ENCODE measurements at regions not wholly inside any gene's neighbourhood (a gene's known extent, or its start where the extent isn't known, plus 50 kb on each side); places are given as distances from the start of the nearest gene placed in this dataset.
"Not testable (repeated sequence)": the region's sequence is repeated elsewhere in the genome, so short reads cannot be mapped to it uniquely, and the experiment has no call there.

DNA sequence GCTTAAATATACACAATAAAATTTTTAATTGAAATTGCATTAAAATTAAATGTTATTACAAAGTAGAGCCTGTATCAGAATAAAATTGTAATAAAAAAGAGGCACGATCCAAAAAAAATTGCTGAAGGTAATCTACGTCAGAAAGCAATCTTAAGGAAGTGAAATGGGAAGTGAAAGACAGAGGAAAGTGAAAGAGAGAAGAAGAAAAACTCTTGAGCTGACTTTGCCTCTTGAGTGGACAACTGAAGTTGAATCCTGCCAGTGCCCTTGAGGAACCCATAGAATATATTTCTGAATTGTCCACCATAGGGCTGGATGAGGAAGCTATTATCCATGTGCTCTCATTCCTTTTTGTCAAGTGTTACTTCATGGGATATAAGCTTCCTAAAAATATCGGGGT lies 285.1 kb upstream of the STAC start:
- DNase-seq, result no peak

DNA sequence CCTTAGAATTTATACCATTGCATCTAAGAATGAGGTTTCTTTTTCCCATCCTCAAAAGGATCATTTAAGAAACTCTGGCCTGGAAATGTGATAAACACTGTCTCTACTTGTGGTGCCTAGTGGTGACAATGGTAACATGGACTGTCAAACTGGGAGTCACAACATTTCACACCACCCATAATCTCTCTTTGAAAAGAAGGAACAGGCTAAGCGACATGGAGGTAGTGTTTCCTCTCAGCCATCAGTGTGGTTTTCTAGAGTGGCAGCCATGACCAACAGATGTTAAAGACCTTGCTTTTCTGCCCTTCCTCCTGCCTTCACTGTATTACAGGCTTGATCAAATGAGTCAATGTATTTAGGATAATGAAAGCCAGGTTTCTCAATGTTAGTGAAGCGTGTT lies 283.1 kb upstream of the STAC start:
- DNase-seq, result no peak

DNA sequence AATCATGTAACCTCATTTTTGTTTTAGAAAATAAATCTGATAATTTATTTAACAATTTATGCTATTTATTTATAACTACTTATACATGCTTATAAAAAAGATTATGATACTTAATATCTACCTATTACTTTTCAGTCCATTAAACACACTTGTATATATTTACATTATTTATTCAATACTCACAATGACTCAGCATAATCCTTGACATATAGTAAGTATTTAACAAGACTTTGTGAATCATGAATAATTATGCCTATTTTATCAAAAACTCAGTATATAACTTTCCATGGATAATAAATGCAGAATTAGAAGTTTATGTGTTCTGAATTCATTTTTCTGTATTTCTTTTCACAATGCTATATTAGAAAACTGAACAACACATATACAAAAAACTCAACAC lies 266.0 kb upstream of the STAC start:
- no peak for DNase-seq

DNA sequence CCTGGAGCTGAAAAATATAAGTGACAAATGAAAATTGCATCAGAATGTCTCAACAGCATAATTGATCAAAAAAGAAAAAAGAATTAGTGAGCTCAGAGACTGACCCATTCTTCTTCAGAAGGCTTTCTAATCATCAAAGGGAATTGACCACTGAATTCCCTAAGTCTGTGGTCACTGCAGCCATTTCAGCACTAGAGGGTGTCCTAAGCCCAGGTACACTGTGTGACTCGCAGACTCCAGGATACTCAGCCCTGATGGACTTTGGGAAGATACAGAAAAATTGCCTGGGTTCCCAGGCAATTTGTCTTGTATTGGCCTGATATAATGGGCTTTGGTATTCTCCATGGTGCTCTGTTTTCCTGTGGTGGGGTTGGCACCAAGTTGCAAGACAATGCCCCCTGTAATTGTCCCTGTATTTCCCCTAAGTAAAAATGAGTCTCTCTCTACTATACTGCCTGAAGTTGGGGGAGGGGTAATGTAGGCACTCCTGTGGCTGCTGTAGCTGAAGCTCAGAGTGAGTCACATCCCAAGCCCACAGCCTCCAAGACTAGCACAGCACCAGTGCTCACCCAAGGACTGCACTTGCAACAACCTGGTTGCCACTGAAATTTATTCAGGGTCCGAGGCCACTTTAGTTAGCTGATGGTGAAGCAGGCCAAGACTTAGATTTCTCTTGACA lies 256.0 kb upstream of the STAC start:
- peak; percentile 72 for DNase-seq

DNA sequence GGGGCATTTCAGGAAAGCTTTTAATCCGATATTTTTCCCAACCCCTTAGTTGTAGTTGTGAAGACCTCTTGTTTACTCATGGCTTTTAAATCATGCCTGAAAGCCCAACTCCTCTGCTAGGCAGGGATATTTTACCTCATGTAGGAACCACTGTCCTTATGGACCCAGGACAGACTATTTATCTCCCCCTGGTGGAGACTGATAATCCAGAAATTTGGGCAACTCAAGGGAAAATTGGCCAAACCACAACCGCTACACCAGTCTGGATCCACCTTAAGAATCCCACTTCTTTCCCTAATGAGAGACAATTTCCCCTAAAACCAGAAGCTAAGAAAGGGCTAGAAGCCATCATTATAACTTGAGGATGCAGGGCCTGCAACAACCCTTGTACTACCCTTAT lies 248.1 kb upstream of the STAC start:
- no peak for DNase-seq

DNA sequence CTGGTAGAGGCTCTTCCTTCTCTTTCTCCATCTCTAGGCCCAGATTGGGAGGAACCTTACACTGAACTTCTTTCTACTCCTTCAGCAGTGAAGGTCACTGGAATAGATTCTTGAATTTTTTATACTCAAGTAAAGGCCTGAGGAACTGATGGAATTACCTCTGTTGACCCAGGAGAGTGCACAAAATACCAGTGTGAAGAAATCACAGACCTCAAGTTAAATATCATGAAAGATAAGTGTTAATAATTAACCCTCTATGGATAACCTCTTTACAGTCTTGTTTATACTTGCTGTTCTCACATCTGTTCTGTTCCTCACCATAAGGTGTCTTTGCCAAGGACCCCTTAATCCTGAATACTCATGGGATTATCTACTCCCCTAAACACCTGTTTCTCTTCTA lies 244.4 kb upstream of the STAC start:
- peak; percentile 76 for DNase-seq

DNA sequence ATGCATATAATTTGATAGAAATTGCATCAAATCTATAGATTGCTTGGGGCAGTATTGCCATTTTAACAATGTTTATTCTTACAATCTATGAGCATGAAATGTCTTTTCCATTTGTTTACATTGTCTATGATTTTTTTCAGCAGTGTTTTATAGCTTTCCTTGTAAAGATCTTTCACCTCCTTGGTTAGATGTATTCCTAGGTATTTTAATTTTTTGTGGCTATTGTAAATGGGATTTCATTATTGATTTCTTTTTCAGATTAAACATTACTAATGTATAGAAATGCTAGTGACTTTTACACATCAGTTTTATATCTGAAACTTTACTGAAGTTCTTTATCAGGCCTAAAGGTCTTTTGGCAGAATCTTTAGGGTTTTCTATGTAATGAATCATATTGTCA lies 237.6 kb upstream of the STAC start:
- no peak for DNase-seq

DNA sequence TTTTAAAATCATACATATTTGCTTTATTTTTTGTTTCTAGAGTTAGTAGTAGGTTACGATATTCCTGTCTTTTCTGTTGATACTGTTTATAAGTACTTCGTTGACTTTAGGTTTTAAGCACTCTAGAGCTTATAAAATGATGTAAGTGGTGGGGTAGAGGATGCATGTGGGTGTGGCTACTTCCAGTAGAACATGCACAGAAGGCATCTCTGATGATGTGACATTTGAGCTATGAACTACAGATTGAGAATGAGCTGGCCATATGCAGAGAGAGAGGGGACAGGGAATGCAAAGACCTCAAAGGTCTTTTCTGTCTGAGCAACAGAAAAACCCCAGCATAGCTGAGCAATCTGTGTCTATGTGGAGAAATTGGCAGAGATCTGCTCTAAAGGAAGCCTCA lies 233.9 kb upstream of the STAC start:
- DNase-seq, result peak; percentile 8

DNA sequence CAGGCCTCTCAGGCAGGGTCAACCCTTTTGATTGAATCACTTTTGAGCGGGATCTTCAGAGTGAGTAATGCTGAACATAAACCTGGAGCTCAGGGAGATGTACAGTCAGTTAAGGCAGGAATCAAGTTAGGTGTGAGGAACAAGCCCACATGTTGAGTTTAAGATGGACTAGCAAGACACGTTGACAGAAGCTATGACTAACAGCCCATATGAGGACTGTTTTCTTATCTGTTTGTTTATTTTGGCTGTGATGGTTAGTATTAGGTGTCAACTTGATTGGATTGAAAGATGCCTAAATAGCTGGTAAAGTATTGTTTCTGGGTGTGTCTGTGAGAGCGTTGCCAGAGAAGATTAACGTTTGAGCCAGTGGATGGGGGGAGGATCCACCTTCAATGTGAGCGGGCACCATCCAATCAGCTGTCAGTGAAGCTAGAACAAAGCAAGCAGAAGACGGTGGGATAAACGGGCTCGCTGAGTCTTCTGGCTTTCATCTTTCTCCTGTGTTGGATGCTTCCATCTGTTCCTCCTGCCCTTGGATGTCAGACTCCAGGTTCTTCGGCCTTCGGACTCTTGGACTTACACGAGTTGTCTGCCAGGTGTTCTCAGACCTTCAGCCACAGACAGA lies 232.3 kb upstream of the STAC start:
- DNase-seq, result no peak

DNA sequence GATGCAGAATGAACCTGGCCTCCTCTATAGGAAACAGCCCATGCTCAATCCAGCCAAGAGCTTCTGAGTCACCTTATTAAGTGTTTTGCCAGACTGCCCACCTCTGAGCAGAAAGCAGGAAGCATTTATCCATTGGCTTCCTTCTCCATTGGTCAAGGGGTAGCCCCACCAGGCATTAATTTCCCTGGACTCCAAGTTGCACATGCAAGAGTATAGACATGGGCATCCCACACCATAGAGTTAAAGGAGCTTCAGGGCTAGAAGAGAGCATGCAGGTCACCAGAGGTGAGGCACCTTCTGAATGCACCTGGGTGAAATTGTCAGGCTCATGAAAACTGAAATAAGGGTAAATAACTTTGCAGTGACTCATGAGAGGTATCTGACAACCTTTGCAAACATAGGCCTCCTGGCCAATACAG lies 230.8 kb upstream of the STAC start:
- DNase-seq, result no peak

DNA sequence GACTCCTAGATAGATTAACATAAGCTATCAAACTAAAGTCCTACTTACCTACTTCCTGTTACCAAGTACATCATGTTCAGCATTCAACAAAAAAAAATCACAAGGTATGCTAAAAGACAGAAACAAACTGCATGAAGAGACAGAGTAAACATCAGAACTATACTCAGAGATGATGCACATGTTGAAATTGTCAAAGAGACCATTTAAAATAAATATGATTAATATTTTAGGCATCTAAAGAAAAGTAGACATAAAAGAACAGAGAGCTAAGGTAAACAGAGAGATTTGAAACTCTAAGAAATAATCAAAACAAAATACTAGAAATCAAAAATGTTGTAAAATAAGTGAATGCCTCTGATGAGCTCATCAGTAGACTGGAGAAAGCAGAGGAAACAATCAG lies 224.8 kb upstream of the STAC start:
- no peak for DNase-seq

DNA sequence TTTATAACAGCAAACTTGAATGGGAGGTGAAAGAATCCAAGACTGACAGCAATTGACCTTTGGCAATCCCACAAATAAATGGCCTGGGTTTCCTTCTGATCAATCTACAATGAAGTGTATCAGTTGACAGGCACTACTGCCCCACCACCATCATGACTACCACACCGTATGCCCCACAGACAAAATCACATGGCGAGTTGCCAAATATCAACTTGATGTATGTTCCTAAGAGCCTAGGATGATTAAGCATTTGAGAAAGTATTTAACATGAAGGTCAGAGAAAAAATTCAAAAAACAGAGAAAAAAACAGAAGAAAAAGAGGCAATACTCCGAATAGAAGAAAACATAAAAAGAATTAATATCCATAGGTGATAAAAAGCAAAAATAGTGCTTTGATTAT lies 215.9 kb upstream of the STAC start:
- DNase-seq, result peak; percentile 70

DNA sequence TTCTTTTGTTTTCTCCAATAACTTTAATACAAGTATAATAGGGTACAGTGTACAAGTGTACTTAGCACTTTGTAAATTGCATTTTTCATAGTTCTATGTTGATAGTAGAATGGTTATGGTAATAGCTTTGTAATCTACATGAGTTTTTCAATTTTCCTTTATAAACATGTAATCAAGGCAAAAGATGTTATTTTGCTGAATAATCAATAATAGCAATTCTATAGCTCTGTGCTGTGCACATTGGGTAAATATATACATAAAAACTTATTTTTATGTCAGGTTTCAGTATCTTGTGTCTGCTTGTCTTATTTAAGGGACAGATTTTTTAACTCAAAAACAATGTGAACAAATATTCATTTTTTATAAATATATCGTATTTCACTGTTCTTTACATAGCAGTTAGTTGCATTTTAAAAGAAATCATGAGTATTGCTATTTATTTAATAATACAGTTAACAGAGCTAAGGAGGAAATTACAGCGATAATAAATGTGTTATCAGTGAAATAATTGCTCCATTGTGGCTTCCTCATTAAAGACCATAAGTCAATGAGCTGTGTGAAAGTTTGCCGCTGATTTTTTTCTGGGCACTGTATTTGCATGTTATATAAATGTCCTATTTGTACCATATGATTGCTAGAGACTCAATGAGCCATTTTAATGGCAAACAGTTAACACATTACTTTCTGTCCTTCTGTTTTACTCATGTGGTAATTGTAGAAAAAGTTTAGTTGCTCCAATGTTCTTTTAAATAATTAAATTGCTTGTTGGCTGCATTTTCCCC lies 214.6 kb upstream of the STAC start:
- no peak for DNase-seq

DNA sequence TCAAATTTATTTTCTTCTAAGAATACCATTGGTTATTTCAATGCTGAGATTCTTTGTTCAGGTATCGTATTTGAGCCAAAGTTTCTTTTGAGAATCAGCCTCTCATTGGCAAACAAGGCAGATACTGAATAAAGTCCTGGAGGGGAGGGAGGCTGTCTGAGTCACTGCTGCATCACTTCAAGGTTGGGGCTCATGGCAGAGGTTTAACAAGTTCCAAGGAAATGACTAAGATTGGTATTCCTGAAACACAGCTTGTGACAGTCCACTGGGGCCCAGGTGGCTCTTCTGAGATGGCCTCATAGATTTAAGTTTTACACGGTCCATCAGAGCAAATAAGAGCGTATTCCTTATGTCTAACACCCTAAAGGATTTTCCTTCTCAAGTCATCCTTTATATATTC lies 213.8 kb upstream of the STAC start:
- no peak for DNase-seq

DNA sequence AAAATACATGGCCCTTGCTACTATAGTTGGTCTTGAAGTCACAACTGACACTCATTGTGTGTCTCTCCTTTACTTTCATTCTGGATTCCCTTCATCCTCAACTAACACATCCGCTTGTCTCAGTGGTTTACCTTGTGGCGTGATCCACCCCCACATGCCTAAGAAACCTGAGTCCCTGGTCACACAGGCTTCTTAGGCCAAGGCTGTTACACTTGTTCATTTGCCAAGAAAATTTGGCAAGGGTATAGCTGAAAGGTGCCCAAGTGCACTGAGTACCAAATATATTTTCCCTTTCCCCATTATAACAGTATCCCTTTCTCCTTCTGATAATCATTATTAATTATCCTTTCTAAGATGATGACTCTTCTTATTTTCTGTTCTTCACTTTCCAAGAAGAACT lies 207.6 kb upstream of the STAC start:
- no peak for DNase-seq

DNA sequence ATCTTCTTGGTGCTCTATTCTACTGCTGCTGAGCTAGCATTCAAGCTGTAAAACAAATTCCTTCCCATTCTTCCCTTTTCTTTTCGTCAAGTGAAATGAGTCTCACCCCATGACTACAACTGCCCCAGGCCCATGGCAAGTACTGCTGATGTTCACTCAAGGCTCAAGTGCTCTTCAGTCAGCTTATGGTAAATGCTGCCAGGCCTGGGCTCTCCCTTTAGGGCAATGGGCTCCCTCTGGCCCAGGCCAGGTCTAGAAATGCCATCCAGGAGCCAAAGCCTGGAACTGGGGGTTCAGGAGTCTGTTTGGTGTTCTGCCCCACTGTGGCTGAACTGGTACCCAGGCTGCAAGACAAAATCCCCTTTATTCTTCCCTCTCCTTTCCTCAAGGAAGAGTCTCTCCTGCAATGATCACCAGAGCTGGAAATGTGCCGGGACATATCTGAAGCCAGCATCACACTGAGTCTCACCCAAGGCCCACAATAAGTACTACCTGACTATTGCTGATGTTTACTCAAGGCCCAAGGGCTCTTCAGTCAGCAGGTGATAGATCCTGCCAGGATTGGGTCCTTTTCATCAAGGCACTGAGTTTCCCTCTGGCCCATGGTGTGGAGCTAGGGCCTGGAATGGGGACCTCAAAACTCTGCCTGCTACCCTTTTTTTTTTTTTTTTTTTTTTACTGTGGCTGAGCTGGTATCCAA lies 205.0 kb upstream of the STAC start:
- DNase-seq, result no peak

DNA sequence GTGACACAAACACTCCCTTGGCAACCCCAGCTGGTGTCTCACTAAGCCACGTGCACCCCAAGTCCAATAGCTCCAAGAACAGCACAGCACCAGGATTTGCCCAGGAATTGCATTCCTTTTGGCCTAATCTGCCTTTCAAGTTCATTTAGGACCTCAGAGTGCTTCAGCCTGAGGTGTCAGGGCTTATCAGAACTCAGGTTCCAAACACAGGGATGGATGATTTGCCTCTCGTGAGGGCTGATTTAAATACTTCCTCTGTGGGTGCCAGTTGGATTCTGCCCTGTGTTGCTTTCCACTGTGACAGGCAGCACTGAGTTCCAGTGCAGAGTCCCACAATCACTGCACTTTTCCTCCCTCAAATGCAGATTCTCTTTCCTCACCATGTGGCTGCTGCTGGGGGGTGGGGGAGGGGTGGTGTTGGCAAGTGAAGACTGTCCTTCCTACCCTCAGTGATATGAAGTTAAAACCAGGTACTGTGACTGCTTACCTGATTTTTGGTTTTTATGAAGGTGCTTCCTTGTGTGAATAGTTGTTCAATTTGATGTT lies 204.3 kb upstream of the STAC start:
- no peak for DNase-seq

DNA sequence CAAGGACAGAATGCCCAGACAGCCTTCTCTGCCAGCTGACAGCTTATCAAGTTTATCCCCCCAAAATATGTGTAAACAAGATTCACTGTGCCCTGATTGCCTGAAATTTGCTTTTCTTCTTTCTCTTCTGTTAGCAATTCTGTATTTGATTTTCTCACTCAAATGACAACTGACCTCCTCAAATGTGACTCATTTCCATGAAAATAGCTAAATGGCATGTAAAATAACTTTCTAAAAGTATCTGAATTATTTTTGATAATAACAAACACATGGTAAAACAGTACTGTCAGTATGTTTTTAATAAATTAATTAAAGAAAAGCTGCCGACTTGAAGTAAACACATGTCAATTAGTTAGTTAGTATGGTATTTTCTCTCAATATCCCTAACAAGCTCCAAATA lies 202.3 kb upstream of the STAC start:
- no peak for DNase-seq

DNA sequence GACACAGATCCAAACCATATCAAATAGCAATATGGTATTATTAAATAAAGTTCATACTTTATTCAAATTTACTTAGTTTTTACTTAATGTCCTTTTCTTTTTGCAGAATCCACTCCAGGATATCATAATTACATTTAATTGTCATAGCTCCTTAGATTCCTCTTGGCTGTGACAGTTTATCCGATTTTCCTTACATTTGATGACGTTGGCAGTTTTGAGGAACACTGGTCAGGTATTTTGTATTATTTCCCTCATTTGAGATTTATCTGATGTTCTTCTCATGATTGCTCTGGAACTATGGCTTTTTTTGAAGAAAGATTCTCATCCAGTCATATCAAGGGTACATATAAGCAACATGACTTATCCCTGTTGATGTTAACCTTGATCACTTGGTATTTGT lies 198.3 kb upstream of the STAC start:
- DNase-seq, result no peak

DNA sequence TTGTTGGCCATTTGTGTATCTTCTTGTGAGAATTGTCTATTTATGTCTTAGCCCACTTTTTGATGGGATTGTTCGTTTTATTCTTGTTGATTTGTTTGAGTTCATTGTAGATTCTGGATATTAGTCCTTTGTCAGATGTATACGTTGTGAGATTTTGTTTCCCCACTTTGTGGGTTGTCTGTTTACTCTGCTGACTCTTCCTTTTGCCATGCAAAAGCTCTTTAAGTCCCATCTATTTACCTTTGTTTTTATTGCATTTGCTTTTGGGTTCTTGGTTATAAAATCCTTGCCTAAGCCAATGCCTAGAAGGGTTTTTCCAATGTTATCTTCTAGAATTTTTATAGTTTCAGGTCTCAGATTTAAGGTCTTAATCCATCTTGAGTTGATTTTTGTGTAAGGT lies 193.1 kb upstream of the STAC start:
- not testable (repeated sequence) for DNase-seq

DNA sequence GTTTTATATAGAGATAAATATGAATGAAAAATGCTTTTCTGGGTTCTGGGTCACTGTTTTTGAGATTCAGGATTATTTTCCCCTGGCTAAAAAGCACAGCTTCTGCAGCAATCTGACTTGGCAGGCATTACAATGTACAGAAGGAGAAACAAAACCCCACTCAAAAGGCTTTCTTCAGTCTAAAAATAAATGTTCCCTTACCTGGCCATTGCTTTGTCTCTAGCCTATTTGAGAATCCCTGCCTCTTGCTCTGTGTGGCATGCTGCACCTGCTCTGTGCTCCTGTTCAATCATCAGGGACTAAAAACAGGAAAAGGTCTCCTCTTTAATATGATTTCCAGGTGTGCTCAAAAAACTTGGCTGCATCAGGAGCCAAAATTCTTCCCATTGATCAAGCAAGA lies 187.4 kb upstream of the STAC start:
- DNase-seq, result no peak

DNA sequence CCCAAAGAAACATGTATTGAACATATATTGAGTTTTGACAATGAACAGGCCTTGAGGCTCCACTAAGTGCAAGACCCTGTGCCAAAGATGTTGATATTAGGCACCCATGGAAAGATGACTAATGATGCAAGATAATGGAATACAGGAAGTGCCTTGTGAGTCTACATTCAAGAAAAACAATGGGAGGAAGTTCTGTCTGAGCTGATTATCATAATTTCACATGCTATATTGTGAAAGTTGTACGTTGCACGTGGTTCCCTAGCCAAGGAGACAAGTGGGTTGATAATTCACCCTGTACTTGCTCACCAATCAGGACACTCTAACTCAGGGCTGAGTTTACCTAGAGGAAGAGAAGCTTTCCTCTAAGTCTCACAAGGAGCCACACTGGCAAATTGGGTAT lies 186.9 kb upstream of the STAC start:
- no peak for DNase-seq

DNA sequence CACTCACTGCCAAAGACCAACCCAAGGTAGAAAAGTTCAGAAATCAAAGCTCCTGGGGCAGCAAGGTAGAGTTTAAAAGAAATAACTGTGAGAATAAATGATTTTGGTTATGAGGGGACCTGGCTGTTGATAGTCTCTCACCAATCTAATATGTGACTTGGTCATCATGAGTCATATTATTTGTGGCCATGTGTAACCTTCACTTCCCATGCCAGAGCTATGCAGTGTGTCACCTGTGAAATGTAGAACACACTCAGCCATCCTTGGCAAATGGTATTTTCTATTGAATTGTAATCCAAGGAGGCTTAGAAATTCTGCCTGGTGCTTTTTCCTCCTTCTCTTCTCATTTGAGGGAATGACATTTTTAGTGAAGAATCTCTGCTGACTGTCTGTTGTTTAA lies 184.2 kb upstream of the STAC start:
- DNase-seq, result no peak

DNA sequence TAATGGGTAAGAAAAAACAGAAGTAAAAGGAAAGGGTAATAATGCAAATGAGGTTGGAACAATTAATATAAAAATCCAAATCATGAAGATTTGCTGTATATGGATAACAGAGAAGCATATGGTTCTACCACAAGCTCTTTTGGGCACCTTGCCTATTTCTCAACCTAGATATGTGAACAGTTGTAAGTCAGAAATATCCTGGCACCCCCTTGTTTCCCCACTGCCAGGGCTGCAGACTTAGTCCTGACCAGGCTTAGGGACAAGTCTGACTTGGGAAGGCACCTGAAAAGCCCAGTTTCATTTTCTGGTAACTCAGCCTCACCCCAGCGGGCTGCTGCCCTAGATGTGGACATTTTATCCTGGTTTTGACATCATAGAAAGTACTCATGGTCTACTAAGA lies 183.2 kb upstream of the STAC start:
- DNase-seq, result no peak
